ENCODE measurements at regions not wholly inside any gene's neighbourhood (a gene's known extent, or its start where the extent isn't known, plus 50 kb on each side); places are given as distances from the start of the nearest gene placed in this dataset.

DNA sequence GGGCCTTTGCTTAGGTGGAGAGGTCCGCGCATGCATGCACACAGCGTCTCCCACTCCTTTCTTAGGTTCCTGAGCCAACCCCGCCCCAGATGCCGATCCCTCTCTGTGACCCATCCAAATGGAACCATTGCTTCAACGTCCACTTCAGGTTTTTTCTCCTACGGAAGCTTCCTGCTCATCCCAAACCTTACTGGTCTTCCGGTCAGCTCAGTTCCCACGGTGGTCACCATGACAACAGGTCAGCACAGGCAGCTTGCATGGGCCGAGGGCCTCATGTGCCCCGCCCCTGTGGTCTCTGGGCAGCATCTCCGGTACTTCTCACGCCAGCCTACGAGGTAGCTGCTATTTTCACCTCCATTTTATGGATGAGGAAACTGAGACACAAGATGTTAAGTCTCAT is 163.7 kb downstream of the SOCS6 start:
- Histone ChIP-seq H3K36me3 (ENCODE audit: control insufficient read depth in 2 of 3, insufficient read depth in 3 of 3, low read length in 3 of 3) (no peaks in the 10 kb centered on the region), H3K4me1 (ENCODE audit: control insufficient read depth in 2 of 3, insufficient read depth in 2 of 3, low read depth in 1 of 3, low read length in 3 of 3) (no peaks in the 10 kb centered on the region), H3K27me3 (ENCODE audit: control insufficient read depth, insufficient read depth, low read length) (no peaks in the 10 kb centered on the region), H3K9me3 (ENCODE audit: control insufficient read depth in 2 of 3, insufficient read depth in 1 of 3, low read length in 3 of 3) (no peaks in the 10 kb centered on the region), H3K4me3 (ENCODE audit: low read length in 3 of 3) (no peak overlapping the region), H3K27ac (ENCODE audit: low read depth in 2 of 2, low read length in 2 of 2) (no peak overlapping the region), H3K9ac (ENCODE audit: low read length in 3 of 3) (no peak overlapping the region)
- peak in 1 of 5 donors; percentile 18 for DNase-seq
- no peak for FAIRE-seq
- TF ChIP-seq, protein P1, sequence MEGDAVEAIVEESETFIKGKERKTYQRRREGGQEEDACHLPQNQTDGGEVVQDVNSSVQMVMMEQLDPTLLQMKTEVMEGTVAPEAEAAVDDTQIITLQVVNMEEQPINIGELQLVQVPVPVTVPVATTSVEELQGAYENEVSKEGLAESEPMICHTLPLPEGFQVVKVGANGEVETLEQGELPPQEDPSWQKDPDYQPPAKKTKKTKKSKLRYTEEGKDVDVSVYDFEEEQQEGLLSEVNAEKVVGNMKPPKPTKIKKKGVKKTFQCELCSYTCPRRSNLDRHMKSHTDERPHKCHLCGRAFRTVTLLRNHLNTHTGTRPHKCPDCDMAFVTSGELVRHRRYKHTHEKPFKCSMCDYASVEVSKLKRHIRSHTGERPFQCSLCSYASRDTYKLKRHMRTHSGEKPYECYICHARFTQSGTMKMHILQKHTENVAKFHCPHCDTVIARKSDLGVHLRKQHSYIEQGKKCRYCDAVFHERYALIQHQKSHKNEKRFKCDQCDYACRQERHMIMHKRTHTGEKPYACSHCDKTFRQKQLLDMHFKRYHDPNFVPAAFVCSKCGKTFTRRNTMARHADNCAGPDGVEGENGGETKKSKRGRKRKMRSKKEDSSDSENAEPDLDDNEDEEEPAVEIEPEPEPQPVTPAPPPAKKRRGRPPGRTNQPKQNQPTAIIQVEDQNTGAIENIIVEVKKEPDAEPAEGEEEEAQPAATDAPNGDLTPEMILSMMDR (IDR thresholded peaks at IDR 0.05; ENCODE audit: borderline replicate concordance, extremely low read depth, insufficient read depth) = no peak
- intact Hi-C loops (cut with DNase I) = no loop called here

DNA sequence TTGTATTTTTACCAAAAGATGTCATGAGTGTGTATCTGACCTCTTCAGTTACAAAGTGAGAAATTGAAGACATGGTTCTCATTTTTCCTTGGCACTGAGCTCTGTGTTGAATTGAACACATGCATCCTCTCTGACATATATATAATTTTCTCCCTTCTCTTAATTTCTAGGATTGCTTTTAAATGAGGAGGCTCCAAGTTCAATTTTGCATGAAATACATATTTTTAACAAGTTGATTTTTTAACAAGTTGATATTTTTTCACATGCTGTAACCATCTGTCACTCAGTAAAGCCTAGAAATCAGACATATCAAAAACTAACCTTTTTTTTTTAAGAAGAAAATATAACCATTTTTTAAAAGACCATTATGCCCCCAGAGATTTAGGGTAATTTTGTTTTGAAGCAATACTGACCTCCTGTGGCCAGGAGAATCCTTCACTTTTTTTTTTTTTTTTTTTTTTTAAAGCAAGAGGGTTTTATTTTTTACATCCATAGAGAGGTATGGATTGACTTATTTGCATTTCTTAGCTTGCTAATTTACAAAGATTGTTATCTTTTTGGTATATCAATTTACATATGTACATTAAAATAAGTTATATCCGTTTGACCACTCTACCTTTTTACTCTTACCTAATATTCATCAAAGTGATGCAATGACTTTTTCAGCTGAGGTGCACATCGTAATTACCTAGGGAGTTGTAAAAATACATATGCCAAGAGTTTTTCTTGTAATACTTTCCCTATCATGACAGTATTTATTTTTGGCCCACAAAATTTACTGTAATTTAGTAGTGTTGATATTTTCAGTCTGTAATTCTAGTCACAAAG is 161.8 kb downstream of the SOCS6 start:
- Histone ChIP-seq H3K36me3 (ENCODE audit: control insufficient read depth in 2 of 3, insufficient read depth in 3 of 3, low read length in 3 of 3) (no peaks in the 10 kb centered on the region), H3K9ac (ENCODE audit: low read length in 3 of 3) (no peak overlapping the region), H3K27ac (ENCODE audit: low read depth in 2 of 2, low read length in 2 of 2) (no peak overlapping the region), H3K4me3 (ENCODE audit: low read length in 3 of 3) (no peak overlapping the region), H3K4me1 (ENCODE audit: control insufficient read depth in 2 of 3, insufficient read depth in 2 of 3, low read depth in 1 of 3, low read length in 3 of 3) (no peaks in the 10 kb centered on the region), H3K9me3 (ENCODE audit: control insufficient read depth in 2 of 3, insufficient read depth in 1 of 3, low read length in 3 of 3) (no peaks in the 10 kb centered on the region), H3K27me3 (ENCODE audit: control insufficient read depth, insufficient read depth, low read length) (no peaks in the 10 kb centered on the region)
- FAIRE-seq (peak; percentile 52), DNase-seq (no peak)
- intact Hi-C loops (cut with DNase I) = no loop called here
- TF ChIP-seq, protein P1 (IDR thresholded peaks at IDR 0.05; ENCODE audit: borderline replicate concordance, extremely low read depth, insufficient read depth) = peak; percentile 24

DNA sequence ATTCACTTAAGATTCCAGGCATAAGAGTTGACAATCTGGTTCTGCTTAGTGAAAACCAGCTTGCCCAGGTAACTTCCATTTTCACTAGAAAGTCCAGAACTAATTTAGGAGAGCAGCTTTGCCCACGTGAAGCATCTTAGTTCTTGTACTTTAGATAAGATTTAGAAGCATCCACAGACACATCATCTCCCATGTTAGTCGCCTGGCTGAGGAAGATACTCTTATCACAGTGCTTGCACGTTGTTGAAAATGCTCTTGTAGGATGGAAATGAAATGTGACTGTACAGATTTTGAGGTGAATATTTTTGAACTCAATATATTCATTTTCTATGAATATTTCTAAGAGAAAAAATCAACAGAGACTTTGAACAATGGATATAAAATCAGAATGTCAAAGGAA is 159.7 kb downstream of the SOCS6 start:
- Histone ChIP-seq H3K9ac (ENCODE audit: low read length in 3 of 3) (no peak overlapping the region), H3K4me3 (ENCODE audit: low read length in 3 of 3) (no peak overlapping the region), H3K9me3 (ENCODE audit: control insufficient read depth in 2 of 3, insufficient read depth in 1 of 3, low read length in 3 of 3) (peaks cover 0 to 9% (median 0%) of the 10 kb centered on the region in 3 donors), H3K27ac (ENCODE audit: low read depth in 2 of 2, low read length in 2 of 2) (no peak overlapping the region), H3K36me3 (ENCODE audit: control insufficient read depth in 2 of 3, insufficient read depth in 3 of 3, low read length in 3 of 3) (no peaks in the 10 kb centered on the region), H3K27me3 (ENCODE audit: control insufficient read depth, insufficient read depth, low read length) (no peaks in the 10 kb centered on the region), H3K4me1 (ENCODE audit: control insufficient read depth in 2 of 3, insufficient read depth in 2 of 3, low read depth in 1 of 3, low read length in 3 of 3) (no peaks in the 10 kb centered on the region)
- intact Hi-C loops (cut with DNase I) = no loop called here
- TF ChIP-seq, protein P1 (IDR thresholded peaks at IDR 0.05; ENCODE audit: borderline replicate concordance, extremely low read depth, insufficient read depth) = no peak
- FAIRE-seq (no peak), DNase-seq (no peak)
